NOMO-1 (cell line): ENCODE measurements at regions not wholly inside any gene's neighbourhood (a gene's known extent, or its start where the extent isn't known, plus 50 kb on each side); places are given as distances from the start of the nearest gene placed in this dataset.

Experiments used
- DNase-seq, 2 experiments: peaks; one replicate each; lab custom pipeline; 2025; ENCODE audit not compliant: unreplicated experiment in 2 of 2; lab: John Stamatoyannopoulos, UW

- DNase-seq = no peak
Measured at GRCh38 chr4:41883988-41884734, 51.1 kb upstream of the TMEM33 start.

- DNase-seq = peak in 1 of 2 experiments; percentile 3
Measured at GRCh38 chr4:41882625-41883347, 52.4 kb upstream of the TMEM33 start.

- DNase-seq = no peak
Measured at GRCh38 chr4:41881981-41882624, 53.1 kb upstream of the TMEM33 start.

GRCh38 chr4:41880840-41881831, 54.1 kb upstream of the TMEM33 start:
- DNase-seq = no peak

GRCh38 chr4:41880022-41880837, 55.0 kb upstream of the TMEM33 start:
- no peak for DNase-seq

- no peak for DNase-seq
Measured at GRCh38 chr4:41879552-41879951, 55.7 kb upstream of the TMEM33 start.

GRCh38 chr4:41878991-41879491, 56.2 kb upstream of the TMEM33 start:
- no peak for DNase-seq

GRCh38 chr4:41878170-41878969, 56.9 kb upstream of the TMEM33 start:
- DNase-seq = no peak

- DNase-seq = no peak
Measured at GRCh38 chr4:41877020-41877796, 58.0 kb upstream of the TMEM33 start.

GRCh38 chr4:41874873-41875272, 60.4 kb upstream of the TMEM33 start:
- no peak for DNase-seq

- no peak for DNase-seq
Measured at GRCh38 chr4:41874398-41874797, 60.8 kb upstream of the TMEM33 start.

GRCh38 chr4:41873380-41874295, 61.6 kb upstream of the TMEM33 start:
- no peak for DNase-seq

- DNase-seq = no peak
Measured at GRCh38 chr4:41870035-41870434, 65.2 kb upstream of the TMEM33 start.

- no peak for DNase-seq
Measured at GRCh38 chr4:41866799-41867677, 68.2 kb upstream of the TMEM33 start.

- no peak for DNase-seq
Measured at GRCh38 chr4:41865981-41866798, 69.0 kb upstream of the TMEM33 start.
